K562 (cell line): ENCODE measurements at regions not wholly inside any gene's neighbourhood (a gene's known extent, or its start where the extent isn't known, plus 50 kb on each side); places are given as distances from the start of the nearest gene placed in this dataset.

Experiments used
- ATF3 ChIP-seq, 2 experiments: fragments of 450-650 bp in 1 of 2; sonication (generic) in 1 of 2; formaldehyde crosslinking in 1 of 2; IDR thresholded peaks in 1 of 2; conservative IDR thresholded peaks in 1 of 2; 2 replicates each; pipeline versions ENCODE4 v1.6.1 to v1.8.1; 2016 to 2023; ENCODE audit warnings: mild to moderate bottlenecking in 2 of 2, moderate library complexity in 2 of 2, inconsistent platforms in 1 of 2, missing genetic modification reagents in 1 of 2
- CREB1 ChIP-seq, 2 experiments: sonication (generic) in 1 of 2; formaldehyde crosslinking in 1 of 2; IDR thresholded peaks; 2 replicates each; pipeline versions ENCODE4 v1.6.1 to v1.8.0; 2012 to 2022; ENCODE audit warnings: inconsistent platforms in 1 of 2, mild to moderate bottlenecking in 1 of 2, missing genetic modification reagents in 1 of 2, moderate library complexity in 1 of 2
- GATAD2A ChIP-seq: fragments of 450-650 bp; IDR thresholded peaks from 2 replicates; pipeline ENCODE4 v1.6.1; 2017
- HCFC1 ChIP-seq: IDR thresholded peaks from 2 replicates; pipeline ENCODE4 v1.6.1; 2012; ENCODE audit warnings: low read depth, low read length, improper control_type of control experiment
- HOMEZ ChIP-seq: fragments of 250-450 bp; sonication (Bioruptor Pico); IDR thresholded peaks from 2 replicates; pipeline ENCODE4 v1.4.0; 2020; ENCODE audit warnings: mild to moderate bottlenecking, moderate library complexity
- JUN ChIP-seq, 2 experiments: sonication (generic) in 1 of 2; formaldehyde crosslinking in 1 of 2; IDR thresholded peaks; 2 replicates each; pipeline versions ENCODE4 v1.6.1 to v1.8.0; 2012 to 2022; ENCODE audit warnings: borderline replicate concordance in 2 of 2, mild to moderate bottlenecking in 2 of 2, improper control_type of control experiment in 1 of 2, low read depth in 1 of 2, low read length in 1 of 2, missing genetic modification reagents in 1 of 2
- MCM2 ChIP-seq: fragments of 450-650 bp; IDR thresholded peaks from 2 replicates; pipeline ENCODE4 v1.6.1; 2017; ENCODE audit warnings: low read depth, mild to moderate bottlenecking
- MED1 ChIP-seq: sonication (generic); formaldehyde crosslinking; IDR thresholded peaks from 2 replicates; pipeline ENCODE4 v1.8.1; 2023; ENCODE audit warnings: missing genetic modification reagents, borderline replicate concordance
- MLX ChIP-seq, 2 experiments: fragments of 450-650 bp in 1 of 2; sonication (generic) in 1 of 2; formaldehyde crosslinking; conservative IDR thresholded peaks; 2 replicates each; pipeline versions ENCODE4 v1.4.0 to v1.8.1; 2020 to 2022; ENCODE audit warnings: mild to moderate bottlenecking in 1 of 2, missing genetic modification reagents in 1 of 2
- POLR3A ChIP-seq: IDR thresholded peaks from 2 replicates; pipeline ENCODE4 v1.6.1; 2011; ENCODE audit warnings: borderline replicate concordance, mild to moderate bottlenecking, moderate library complexity; ENCODE audit not compliant: insufficient read length, insufficient read depth; ENCODE audit errors: extremely low read depth
- RB1 ChIP-seq: fragments of 450-650 bp; IDR thresholded peaks from 2 replicates; pipeline ENCODE4 v1.6.1; 2017; ENCODE audit warnings: low read depth, mild to moderate bottlenecking
- SMARCE1 ChIP-seq: fragments of 450-650 bp; IDR thresholded peaks from 2 replicates; pipeline ENCODE4 v1.7.1; 2016; ENCODE audit warnings: mild to moderate bottlenecking
- YBX1 ChIP-seq: fragments of 450-650 bp; IDR thresholded peaks from 2 replicates; pipeline ENCODE4 v1.7.1; 2016; ENCODE audit warnings: mild to moderate bottlenecking
- ZNF354B ChIP-seq: fragments of 250-450 bp; sonication (Bioruptor Pico); IDR thresholded peaks from 2 replicates; pipeline ENCODE4 v1.4.0; 2020
- ZNF407 ChIP-seq: fragments of 450-650 bp; IDR thresholded peaks from 2 replicates; pipeline ENCODE4 v1.6.1; 2016; ENCODE audit warnings: low read depth
- ZNF41 ChIP-seq: fragments of 250-450 bp; sonication (Bioruptor Pico); conservative IDR thresholded peaks from 2 replicates; pipeline ENCODE4 v1.4.0; 2020; ENCODE audit warnings: mild to moderate bottlenecking
- ZNF76 ChIP-seq: fragments of 250-450 bp; sonication (Bioruptor Pico); IDR thresholded peaks from 2 replicates; pipeline ENCODE4 v1.4.0; 2020; ENCODE audit warnings: mild to moderate bottlenecking, moderate library complexity, borderline replicate concordance

GRCh38 chr4:80137631-80138030, 59.7 kb upstream of the PRDM8 start (continued):
- TF ChIP-seq ATF3 (IDR thresholded peaks at IDR 0.05) (peak; percentile 31; the same call in 1 of the 2 replicates), ATF3 (CRISPR knock-in tag; conservative IDR thresholded peaks at IDR 0.05) (no peak), YBX1 (no peak), MLX (CRISPR knock-in tag; conservative IDR thresholded peaks at IDR 0.05) (no peak), RB1 (no peak), ZNF354B (no peak), MED1 (no peak), JUN (IDR thresholded peaks at IDR 0.05; ENCODE audit: borderline replicate concordance, low read depth, low read length) (no peak), JUN (CRISPR knock-in tag; IDR thresholded peaks at IDR 0.05; ENCODE audit: borderline replicate concordance) (no peak), HOMEZ (no peak), HCFC1 (no peak), ZNF407 (no peak), ZNF41 (no peak), ZNF76 (CRISPR knock-in tag) (no peak), CREB1 (IDR thresholded peaks at IDR 0.05) (no peak), CREB1 (CRISPR knock-in tag; IDR thresholded peaks at IDR 0.05) (no peak), MCM2 (no peak), POLR3A (no peak), GATAD2A (no peak), SMARCE1 (peak; percentile 41; the same call in 1 of the 2 replicates)
